Cardiac fibroblast (primary cell): ENCODE measurements at regions not wholly inside any gene's neighbourhood (a gene's known extent, or its start where the extent isn't known, plus 50 kb on each side); places are given as distances from the start of the nearest gene placed in this dataset.
"Not testable (repeated sequence)": the region's sequence is repeated elsewhere in the genome, so short reads cannot be mapped to it uniquely, and the experiment has no call there.

Experiments
- DNase-seq, 2 donors: peaks; one replicate each; pipeline versions ENCODE4 v3.0.0 to v3.0.0-alpha.2; 2010; ENCODE audit warnings: low read depth in 2 of 2
- H3K4me3 ChIP-seq, 2 donors: replicated peaks in 1 of 2; 1 replicate in 1 of 2; 2 replicates in 1 of 2; pipeline ENCODE4 v1.5.1; 2011; ENCODE audit warnings: low read depth in 2 of 2, low read length in 2 of 2, mild to moderate bottlenecking in 2 of 2, moderate library complexity in 1 of 2
- CTCF ChIP-seq: IDR thresholded peaks from one replicate; pipeline ENCODE4 v1.5.1; 2011; ENCODE audit warnings: low read depth, mild to moderate bottlenecking, low read length, inconsistent platforms

DNA sequence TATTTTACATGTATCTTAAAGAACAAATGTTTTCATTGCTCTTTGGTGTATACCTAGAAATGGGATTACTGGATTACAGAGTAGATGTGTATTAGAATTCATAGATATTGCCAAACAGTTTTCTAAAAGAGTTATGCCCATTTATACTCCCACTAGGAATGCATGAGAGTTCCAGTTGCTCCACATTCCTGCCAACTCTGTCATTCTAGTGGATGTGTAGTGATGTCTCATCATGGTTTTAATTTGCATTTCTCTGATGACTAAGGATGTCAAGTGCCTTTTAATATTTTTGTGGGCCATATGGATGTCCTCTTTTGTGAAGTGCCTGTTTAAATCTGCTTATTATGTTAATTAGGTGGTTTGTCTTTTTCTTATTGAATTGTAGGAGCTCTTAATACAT lies 65.6 kb upstream of the BMP2K start:
- DNase-seq = peak in 1 of 2 donors; percentile 73
- TF ChIP-seq CTCF = no peak

GRCh38 chr4:78711676-78712075 lies 64.5 kb upstream of the BMP2K start:
- no peak overlapping the region for H3K4me3 ChIP-seq
- DNase-seq = no peak
- no peak for TF ChIP-seq CTCF

More for the DNA sequence above, 65.6 kb upstream of the BMP2K start:
- H3K4me3 ChIP-seq = no peak overlapping the region

- not testable (repeated sequence) for H3K4me3 ChIP-seq, DNase-seq
Measured at GRCh38 chr4:78714598-78714997, 61.6 kb upstream of the BMP2K start.

- not testable (repeated sequence) for DNase-seq, H3K4me3 ChIP-seq
Measured at GRCh38 chr4:78715372-78715771, 60.8 kb upstream of the BMP2K start.

GRCh38 chr4:78717712-78718111 lies 58.4 kb upstream of the BMP2K start:
- H3K4me3 ChIP-seq, DNase-seq: not testable (repeated sequence)

GRCh38 chr4:78720204-78720603 lies 55.9 kb upstream of the BMP2K start:
- no peak for DNase-seq

GRCh38 chr4:78720994-78721677 lies 55.0 kb upstream of the BMP2K start:
- TF ChIP-seq CTCF = no peak
- H3K4me3 ChIP-seq = no peak overlapping the region
- no peak for DNase-seq

More at GRCh38 chr4:78720204-78720603, 55.9 kb upstream of the BMP2K start:
- TF ChIP-seq CTCF = no peak
- no peak overlapping the region for H3K4me3 ChIP-seq

DNA sequence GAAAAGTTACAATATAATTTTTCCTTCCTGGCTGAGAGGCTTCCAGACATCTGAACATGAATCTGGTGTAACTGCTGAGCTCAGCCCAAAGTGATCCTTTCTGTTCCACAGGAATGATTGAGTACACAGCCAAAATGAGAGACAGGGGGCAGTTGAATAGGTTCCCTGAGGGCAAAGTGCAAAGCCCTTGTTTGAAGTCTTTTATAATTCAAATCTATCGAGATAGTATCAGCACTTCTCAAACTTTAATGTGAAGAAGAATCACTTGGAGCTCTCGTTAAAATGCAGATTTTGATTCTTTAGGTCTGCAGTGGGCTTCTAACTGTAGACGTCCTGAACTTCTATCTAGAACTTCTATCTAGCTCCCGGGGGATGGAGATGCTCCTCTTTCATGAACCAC lies 54.4 kb upstream of the BMP2K start:
- no peak for DNase-seq
- no peak for TF ChIP-seq CTCF
- no peak overlapping the region for H3K4me3 ChIP-seq
